ENCODE measurements at regions not wholly inside any gene's neighbourhood (a gene's known extent, or its start where the extent isn't known, plus 50 kb on each side); places are given as distances from the start of the nearest gene placed in this dataset.

- no peaks in the 10 kb centered on the region for H3K9me3 ChIP-seq
- no peaks in the 10 kb centered on the region for H3K27me3 ChIP-seq
- H3K27ac ChIP-seq, result no peak overlapping the region
- WGBS (ENCODE audit: insufficient coverage, low coverage, low lambda C conversion rate, missing lambda C conversion rate), result 29% methylated on average over 12 of the region's 13 CpGs
- DNase-seq (no peak), ATAC-seq (no peak)
- no peaks in the 10 kb centered on the region for H3K4me1 ChIP-seq
- H3K4me3 ChIP-seq, result no peak overlapping the region
- intact Hi-C loops (cut with DNase I), result no loop called here
- no peak for TF ChIP-seq POLR2A (IDR thresholded peaks at IDR 0.05)
- no peak for TF ChIP-seq CTCF (IDR thresholded peaks at IDR 0.05)
- no peaks in the 10 kb centered on the region for H3K36me3 ChIP-seq
Measured at GRCh38 chr2:6524691-6525474, 340.8 kb downstream of the CMPK2 start.

DNA sequence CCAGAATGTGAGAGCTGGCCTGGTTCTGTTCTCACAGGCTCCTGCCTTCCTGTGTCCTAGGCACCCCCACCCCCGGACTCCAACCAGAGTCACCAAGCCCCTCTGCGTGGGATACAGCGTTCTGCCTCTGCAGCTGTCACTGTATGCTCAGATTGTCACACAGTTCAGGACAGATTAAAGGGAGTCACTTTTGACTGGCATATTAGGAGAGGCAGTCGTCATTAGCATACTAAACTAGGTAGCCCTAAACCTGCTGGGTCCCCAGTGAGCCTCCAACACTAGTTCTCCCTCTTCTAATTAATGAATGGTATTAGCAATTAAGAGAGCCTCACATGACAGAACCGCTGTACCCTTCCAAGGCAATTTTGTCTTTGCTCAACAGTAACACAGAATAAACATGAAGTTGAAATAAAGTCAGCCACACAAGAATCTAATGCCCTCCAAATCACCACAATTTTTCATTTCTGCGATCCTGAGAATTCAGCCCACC is 340.2 kb downstream of the CMPK2 start:
- intact Hi-C loops (cut with DNase I), result no loop called here
- Histone ChIP-seq H3K27ac (no peak overlapping the region), H3K36me3 (no peaks in the 10 kb centered on the region), H3K4me1 (no peaks in the 10 kb centered on the region), H3K4me3 (no peak overlapping the region), H3K27me3 (no peaks in the 10 kb centered on the region), H3K9me3 (no peaks in the 10 kb centered on the region)
- ATAC-seq, result no peak
- DNase-seq, result no peak
- WGBS (ENCODE audit: insufficient coverage, low coverage, low lambda C conversion rate, missing lambda C conversion rate), result 40% methylated on average over 5 of the region's 6 CpGs
- no peak for TF ChIP-seq CTCF (IDR thresholded peaks at IDR 0.05)
- TF ChIP-seq POLR2A (IDR thresholded peaks at IDR 0.05), result no peak

- Histone ChIP-seq H3K4me1 (no peaks in the 10 kb centered on the region), H3K27me3 (no peaks in the 10 kb centered on the region), H3K9me3 (no peaks in the 10 kb centered on the region), H3K4me3 (no peak overlapping the region), H3K27ac (no peak overlapping the region), H3K36me3 (no peaks in the 10 kb centered on the region)
- intact Hi-C loops (cut with DNase I), result no loop called here
- TF ChIP-seq CTCF (IDR thresholded peaks at IDR 0.05) (peak in 1 of 4 donors; percentile 13), POLR2A (IDR thresholded peaks at IDR 0.05) (no peak)
- ATAC-seq, result no peak
- 33% methylated on average over 6 of the region's 6 CpGs for WGBS (ENCODE audit: insufficient coverage, low coverage, low lambda C conversion rate, missing lambda C conversion rate)
- no peak for DNase-seq
Measured at GRCh38 chr2:6526093-6526824, 339.4 kb downstream of the CMPK2 start.

GRCh38 chr2:6531304-6531703 is 334.4 kb downstream of the CMPK2 start:
- Histone ChIP-seq H3K4me1 (no peaks in the 10 kb centered on the region), H3K9me3 (no peaks in the 10 kb centered on the region), H3K27me3 (no peaks in the 10 kb centered on the region), H3K36me3 (no peaks in the 10 kb centered on the region), H3K4me3 (no peak overlapping the region), H3K27ac (no peak overlapping the region)
- intact Hi-C loops (cut with DNase I), result no loop called here
- ATAC-seq (no peak), DNase-seq (no peak)
- WGBS (ENCODE audit: insufficient coverage, low coverage, low lambda C conversion rate, missing lambda C conversion rate), result 38% methylated on average over 2 of the region's 2 CpGs
- TF ChIP-seq CTCF (IDR thresholded peaks at IDR 0.05) (no peak), POLR2A (IDR thresholded peaks at IDR 0.05) (no peak)

All from right lobe of liver (tissue), 6 donors.